H9 (cell line): ENCODE measurements at regions not wholly inside any gene's neighbourhood (a gene's known extent, or its start where the extent isn't known, plus 50 kb on each side); places are given as distances from the start of the nearest gene placed in this dataset.

Experiments used
- DNase-seq: peaks from one replicate; pipeline ENCODE4 v3.0.0-alpha.2; 2017
- H2AFZ ChIP-seq: one replicate; pipeline ENCODE4 v1.6.1; 2013; ENCODE audit warnings: mild to moderate bottlenecking, low read length, control low read depth, moderate library complexity
- H2AK5ac ChIP-seq: 2 replicates; pipeline ENCODE4 v1.6.1; 2013; ENCODE audit warnings: low read length, control low read depth, mixed read lengths; ENCODE audit not compliant: insufficient read length
- H2BK120ac ChIP-seq: one replicate; pipeline ENCODE4 v1.6.1; 2013; ENCODE audit warnings: low read depth, mild to moderate bottlenecking, low read length, control low read depth, inconsistent platforms; ENCODE audit not compliant: poor library complexity, severe bottlenecking
- H2BK12ac ChIP-seq: 2 replicates; pipeline ENCODE4 v1.6.1; 2013; ENCODE audit warnings: low read length, control low read depth, mixed read lengths, low read depth; ENCODE audit not compliant: insufficient read length
- H2BK15ac ChIP-seq: 2 replicates; pipeline ENCODE4 v1.6.1; 2013; ENCODE audit warnings: low read depth, low read length, control low read depth
- H2BK20ac ChIP-seq: one replicate; pipeline ENCODE4 v1.6.1; 2013; ENCODE audit warnings: low read depth, mild to moderate bottlenecking, low read length, control low read depth, inconsistent platforms; ENCODE audit not compliant: poor library complexity, severe bottlenecking
- H2BK5ac ChIP-seq: 2 replicates; pipeline ENCODE4 v1.6.1; 2013; ENCODE audit warnings: low read length, control low read depth, mixed read lengths; ENCODE audit not compliant: insufficient read length
- H3K14ac ChIP-seq: 2 replicates; pipeline ENCODE4 v1.6.1; 2013; ENCODE audit warnings: low read length, control low read depth; ENCODE audit not compliant: insufficient read depth
- H3K18ac ChIP-seq: 2 replicates; pipeline ENCODE4 v1.6.1; 2013; ENCODE audit warnings: low read depth, mild to moderate bottlenecking, mixed read lengths, low read length, control low read depth; ENCODE audit not compliant: insufficient read length
- H3K23ac ChIP-seq: 2 replicates; pipeline ENCODE4 v1.6.1; 2013; ENCODE audit warnings: low read length, control low read depth, mixed read lengths, low read depth; ENCODE audit not compliant: insufficient read length
- H3K23me2 ChIP-seq: 2 replicates; pipeline ENCODE4 v1.6.1; 2013; ENCODE audit warnings: low read depth, mild to moderate bottlenecking, mixed read lengths, low read length, control low read depth; ENCODE audit not compliant: insufficient read length, poor library complexity, severe bottlenecking
- H3K27ac ChIP-seq: 2 replicates; pipeline ENCODE4 v1.5.1; 2013; ENCODE audit warnings: low read length, control low read depth, mixed read lengths, low read depth; ENCODE audit not compliant: insufficient read length
- H3K27me3 ChIP-seq: 2 replicates; pipeline ENCODE4 v1.6.1; 2013; ENCODE audit warnings: low read length, control low read depth, inconsistent platforms; ENCODE audit not compliant: insufficient read depth
- H3K4ac ChIP-seq: 2 replicates; pipeline ENCODE4 v1.6.1; 2013; ENCODE audit warnings: low read depth, mild to moderate bottlenecking, control low read depth, inconsistent platforms, low read length, moderate library complexity
- H3K4me1 ChIP-seq: 2 replicates; pipeline ENCODE4 v1.6.1; 2013; ENCODE audit warnings: low read length, control low read depth, inconsistent platforms; ENCODE audit not compliant: insufficient read depth
- H3K4me2 ChIP-seq: 2 replicates; pipeline ENCODE4 v1.6.1; 2013; ENCODE audit warnings: low read length, control low read depth, mixed read lengths; ENCODE audit not compliant: insufficient read length, insufficient read depth
- H3K56ac ChIP-seq: 2 replicates; pipeline ENCODE4 v1.6.1; 2013; ENCODE audit warnings: low read depth, mild to moderate bottlenecking, mixed read lengths, low read length, control low read depth; ENCODE audit not compliant: insufficient read length
- H3K79me1 ChIP-seq: 2 replicates; pipeline ENCODE4 v1.6.1; 2013; ENCODE audit warnings: low read depth, mild to moderate bottlenecking, moderate library complexity, low read length, control low read depth, inconsistent platforms; ENCODE audit not compliant: insufficient read depth, poor library complexity, severe bottlenecking
- H3K79me2 ChIP-seq: 2 replicates; pipeline ENCODE4 v1.6.1; 2013; ENCODE audit warnings: low read length, control low read depth, inconsistent platforms; ENCODE audit not compliant: insufficient read depth
- H3K9ac ChIP-seq: 2 replicates; pipeline ENCODE4 v1.6.1; 2013; ENCODE audit warnings: low read length, control low read depth, mixed read lengths; ENCODE audit not compliant: insufficient read length; ENCODE audit errors: extremely low read depth
- H3K9me3 ChIP-seq: one replicate; pipeline ENCODE4 v1.6.1; 2013; ENCODE audit warnings: low read depth, low read length, inconsistent platforms; ENCODE audit not compliant: control insufficient read depth
- H3T11ph ChIP-seq: one replicate; pipeline ENCODE4 v1.6.1; 2013; ENCODE audit warnings: mild to moderate bottlenecking, low read length, control low read depth, inconsistent platforms
- H4K20me1 ChIP-seq: one replicate; pipeline ENCODE4 v1.6.1; 2013; ENCODE audit not compliant: control insufficient read depth, insufficient read length, insufficient read depth
- H4K5ac ChIP-seq: 2 replicates; pipeline ENCODE4 v1.6.1; 2013; ENCODE audit warnings: low read depth, mild to moderate bottlenecking, mixed read lengths, low read length, control low read depth; ENCODE audit not compliant: insufficient read length
- H4K8ac ChIP-seq: replicated peaks from 2 replicates; pipeline ENCODE4 v1.6.1; 2013; ENCODE audit warnings: low read length, control low read depth, mixed read lengths, low read depth; ENCODE audit not compliant: insufficient read length
- H4K91ac ChIP-seq: 2 replicates; pipeline ENCODE4 v1.6.1; 2013; ENCODE audit warnings: low read depth, mild to moderate bottlenecking, moderate library complexity, mixed read lengths, low read length, control low read depth; ENCODE audit not compliant: insufficient read length
- H3K27ac Mint-ChIP-seq, 3 experiments: 2 replicates in 2 of 3; 3 replicates in 1 of 3; pipeline ENCODE4 v1.8.0; 2020 to 2021; ENCODE audit warnings: mixed read lengths in 3 of 3, mild to moderate bottlenecking in 1 of 3, moderate library complexity in 1 of 3
- H3K27me3 Mint-ChIP-seq: 2 replicates; pipeline ENCODE4 v1.8.0; 2021; ENCODE audit warnings: low read depth, mild to moderate bottlenecking, moderate library complexity, mixed read lengths
- H3K36me3 Mint-ChIP-seq, 3 experiments: 2 replicates in 2 of 3; 3 replicates in 1 of 3; pipeline ENCODE4 v1.8.0; 2020 to 2021; ENCODE audit warnings: low read depth in 3 of 3, mixed read lengths in 3 of 3; ENCODE audit not compliant: insufficient read depth in 1 of 3
- H3K4me1 Mint-ChIP-seq, 2 experiments: 2 replicates each; pipeline ENCODE4 v1.8.0; 2020; ENCODE audit warnings: mixed read lengths in 2 of 2
- H3K4me3 Mint-ChIP-seq, 2 experiments: 2 replicates in 1 of 2; 3 replicates in 1 of 2; pipeline ENCODE4 v1.8.0; 2020 to 2021; ENCODE audit warnings: mild to moderate bottlenecking in 2 of 2, mixed read lengths in 2 of 2, moderate library complexity in 1 of 2
- H3K9me3 Mint-ChIP-seq, 2 experiments: 2 replicates in 1 of 2; 3 replicates in 1 of 2; pipeline ENCODE4 v1.8.0; 2020; ENCODE audit warnings: mild to moderate bottlenecking in 2 of 2, mixed read lengths in 2 of 2, moderate library complexity in 1 of 2
- CTCF ChIP-seq: fragments of 200-600 bp; sonication (generic); conservative IDR thresholded peaks from 3 replicates; pipeline ENCODE4 v1.8.0; 2021; ENCODE audit warnings: antibody characterized with exemption, mild to moderate bottlenecking
- WGBS: extraction: QIAGEN DNeasy Blood & Tissue Kit; methylation state at CpG from one replicate; pipeline ENCODE4 v1.1.7; 2013; ENCODE audit warnings: missing lambda C conversion rate, low lambda C conversion rate, mixed read lengths; ENCODE audit not compliant: insufficient read length; ENCODE audit errors: extremely low coverage; 5-methylcytosine and 5-hydroxymethylcytosine counted together

- H3K79me2 ChIP-seq, result no peaks in the 10 kb centered on the region
- H3K27me3 ChIP-seq, result no peaks in the 10 kb centered on the region
- no peak overlapping the region for H2AK5ac ChIP-seq
- H3K18ac ChIP-seq, result no peak overlapping the region
- no peak for TF ChIP-seq CTCF
- no peak overlapping the region for H3K9ac ChIP-seq
- no peak overlapping the region for H3K14ac ChIP-seq
- Mint-ChIP-seq H3K4me3 (peak overlapping the region; percentile 30 to 62; a peak in 3 of 5 replicates), H3K4me1 (peaks cover 39 to 41% of the 10 kb centered on the region in 2 experiments), H3K27me3 (peaks cover 45% of the 10 kb centered on the region), H3K36me3 (peaks cover 0 to 2% (median 2%) of the 10 kb centered on the region in 3 experiments; a peak in 3 of 7 replicates), H3K27ac (peak overlapping the region in 2 of 3 experiments; percentile 25 to 73; a peak in 4 of 7 replicates), H3K9me3 (peaks cover 0 to 4% of the 10 kb centered on the region in 2 experiments; a peak in 1 of 5 replicates)
- H2BK15ac ChIP-seq, result no peak overlapping the region
- H3K23me2 ChIP-seq, result no peaks in the 10 kb centered on the region
- no CpG with 5 or more reads among the region's 28 CpGs for WGBS
- H3K23ac ChIP-seq, result no peak overlapping the region
- H2BK20ac ChIP-seq, result no peak overlapping the region
- no peak overlapping the region for H4K5ac ChIP-seq
- no peak overlapping the region for H3K27ac ChIP-seq
- H2AFZ ChIP-seq, result no peak overlapping the region
- H3K4me1 ChIP-seq, result peaks cover 9% of the 10 kb centered on the region; the same call in 1 of the 2 replicates
- H3K79me1 ChIP-seq, result no peaks in the 10 kb centered on the region
- no peak overlapping the region for H4K8ac ChIP-seq
- no peak overlapping the region for H2BK5ac ChIP-seq
- no peak overlapping the region for H2BK120ac ChIP-seq
- DNase-seq, result peak; percentile 74
- H4K20me1 ChIP-seq, result no peaks in the 10 kb centered on the region
- H3K56ac ChIP-seq, result no peak overlapping the region
- no peak overlapping the region for H3T11ph ChIP-seq
- no peaks in the 10 kb centered on the region for H3K9me3 ChIP-seq
- no peak overlapping the region for H2BK12ac ChIP-seq
- no peak overlapping the region for H3K4ac ChIP-seq
- H4K91ac ChIP-seq, result no peak overlapping the region
- peak overlapping the region; percentile 2 for H3K4me2 ChIP-seq
These were observed 154.4 kb downstream of the FOXL1 start for GRCh38 chr16:86732621-86733295.
